Prostate gland (tissue), 2 donors: ENCODE measurements at regions not wholly inside any gene's neighbourhood (a gene's known extent, or its start where the extent isn't known, plus 50 kb on each side); places are given as distances from the start of the nearest gene placed in this dataset.

Source experiments
- POLR2A ChIP-seq: fragments of 450-650 bp; IDR thresholded peaks from one replicate; pipeline ENCODE4 v1.6.1; 2016; ENCODE audit warnings: antibody characterized with exemption, mild to moderate bottlenecking
- TF ChIP-seq, protein P1 (sequence below), 4 experiments: fragments of 200-600 bp in 2 of 4; fragments of 450-650 bp in 2 of 4; sonication (generic) in 2 of 4; IDR thresholded peaks; 1 replicate in 3 of 4; 2 replicates in 1 of 4; pipeline ENCODE4 v1.5.1; 2016 to 2019; ENCODE audit warnings: antibody characterized with exemption in 4 of 4, mild to moderate bottlenecking in 2 of 4, moderate library complexity in 2 of 4

DNA sequence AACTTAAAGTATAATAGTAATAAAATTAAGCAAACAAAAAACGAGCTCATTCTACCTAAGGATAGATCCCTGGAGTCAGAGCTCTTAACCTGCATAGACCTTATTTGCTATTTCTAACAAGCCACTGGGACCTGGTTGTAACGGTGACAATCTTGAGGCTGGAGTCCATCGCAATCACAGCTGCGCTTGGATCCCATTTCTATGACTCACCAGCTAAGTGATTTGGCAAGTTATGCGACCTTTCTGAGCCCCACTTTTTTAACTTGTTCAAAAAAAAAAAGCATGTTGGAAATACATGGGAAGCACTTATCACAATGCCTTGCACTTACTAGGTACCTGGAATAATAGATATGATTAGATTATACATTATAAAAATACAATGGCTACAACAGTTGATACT is 389.5 kb upstream of the CDH4 start:
- no peak for TF ChIP-seq POLR2A
- TF ChIP-seq, protein P1, sequence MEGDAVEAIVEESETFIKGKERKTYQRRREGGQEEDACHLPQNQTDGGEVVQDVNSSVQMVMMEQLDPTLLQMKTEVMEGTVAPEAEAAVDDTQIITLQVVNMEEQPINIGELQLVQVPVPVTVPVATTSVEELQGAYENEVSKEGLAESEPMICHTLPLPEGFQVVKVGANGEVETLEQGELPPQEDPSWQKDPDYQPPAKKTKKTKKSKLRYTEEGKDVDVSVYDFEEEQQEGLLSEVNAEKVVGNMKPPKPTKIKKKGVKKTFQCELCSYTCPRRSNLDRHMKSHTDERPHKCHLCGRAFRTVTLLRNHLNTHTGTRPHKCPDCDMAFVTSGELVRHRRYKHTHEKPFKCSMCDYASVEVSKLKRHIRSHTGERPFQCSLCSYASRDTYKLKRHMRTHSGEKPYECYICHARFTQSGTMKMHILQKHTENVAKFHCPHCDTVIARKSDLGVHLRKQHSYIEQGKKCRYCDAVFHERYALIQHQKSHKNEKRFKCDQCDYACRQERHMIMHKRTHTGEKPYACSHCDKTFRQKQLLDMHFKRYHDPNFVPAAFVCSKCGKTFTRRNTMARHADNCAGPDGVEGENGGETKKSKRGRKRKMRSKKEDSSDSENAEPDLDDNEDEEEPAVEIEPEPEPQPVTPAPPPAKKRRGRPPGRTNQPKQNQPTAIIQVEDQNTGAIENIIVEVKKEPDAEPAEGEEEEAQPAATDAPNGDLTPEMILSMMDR (IDR thresholded peaks at IDR 0.05): no peak
